IMR-90 (cell line): ENCODE measurements at regions not wholly inside any gene's neighbourhood (a gene's known extent, or its start where the extent isn't known, plus 50 kb on each side); places are given as distances from the start of the nearest gene placed in this dataset.

ENCODE experiments used
- ATAC-seq: fragments of 200-7000 bp; cut with Tn5 transposase; 2 replicates; pipeline ENCODE4 v1.9.1; 2020; ENCODE audit warnings: low read depth, mild to moderate bottlenecking, moderate library complexity
- BruUV-seq: library from RNA; stranded (reverse); fragments of 400-500 nt; replicated peaks from 2 replicates; lab custom pipeline; 2021; lab: Mats Ljungman, UMichigan
- CTCF ChIA-PET: fragments of 300-600 bp; formaldehyde crosslinking; extraction: SDS; loops from one replicate; lab custom pipeline; 2021; ENCODE audit warnings: antibody characterized with exemption; lab: Yijun Ruan, JAX
- POLR2A ChIA-PET: fragments of 300-600 bp; sonication (Branson Sonifier 250); formaldehyde crosslinking; loops from one replicate; lab custom pipeline; 2022; ENCODE audit warnings: antibody characterized with exemption; ENCODE audit not compliant: unreplicated experiment; lab: Charles Lee
- DNase-seq: peaks from one replicate; pipeline ENCODE4 v3.0.0; 2013
- H2AFZ ChIP-seq: replicated peaks from 2 replicates; pipeline ENCODE3; 2013; ENCODE audit warnings: low read length, mild to moderate bottlenecking; ENCODE audit not compliant: poor library complexity
- H2AK5ac ChIP-seq: 2 replicates; pipeline ENCODE4 v1.6.1; 2013; ENCODE audit warnings: low read depth, low read length, inconsistent platforms
- H2AK9ac ChIP-seq: replicated peaks from 2 replicates; pipeline ENCODE3; 2013; ENCODE audit warnings: mild to moderate bottlenecking, low read depth, low read length, moderate library complexity; ENCODE audit not compliant: poor library complexity
- H2BK120ac ChIP-seq: 2 replicates; pipeline ENCODE4 v1.6.1; 2013; ENCODE audit warnings: low read depth, low read length, inconsistent platforms
- H2BK15ac ChIP-seq: 3 replicates; pipeline ENCODE4 v1.6.1; 2013; ENCODE audit warnings: low read depth, low read length, inconsistent platforms
- H2BK20ac ChIP-seq: 2 replicates; pipeline ENCODE4 v1.6.1; 2013; ENCODE audit warnings: low read depth, mild to moderate bottlenecking, inconsistent platforms, low read length, moderate library complexity
- H2BK5ac ChIP-seq: 2 replicates; pipeline ENCODE4 v1.6.1; 2013; ENCODE audit warnings: mild to moderate bottlenecking, low read depth, low read length, inconsistent platforms; ENCODE audit not compliant: poor library complexity, severe bottlenecking
- H3K14ac ChIP-seq: replicated peaks from 2 replicates; pipeline ENCODE4 v1.6.1; 2013; ENCODE audit warnings: low read depth, low read length, inconsistent platforms
- H3K18ac ChIP-seq: 2 replicates; pipeline ENCODE4 v1.6.1; 2013; ENCODE audit warnings: low read depth, low read length, control low read depth
- H3K23ac ChIP-seq: 2 replicates; pipeline ENCODE4 v1.6.1; 2013; ENCODE audit warnings: low read depth, low read length, inconsistent platforms
- H3K27ac ChIP-seq: 2 replicates; pipeline ENCODE4 v1.5.1; 2013; ENCODE audit warnings: mild to moderate bottlenecking, control low read depth, low read length; ENCODE audit not compliant: insufficient read depth
- H3K27me3 ChIP-seq: 2 replicates; pipeline ENCODE4 v1.6.1; 2013; ENCODE audit warnings: low read length; ENCODE audit not compliant: control insufficient read depth, insufficient read depth
- H3K36me3 ChIP-seq: 2 replicates; pipeline ENCODE4 v1.6.1; 2013; ENCODE audit warnings: low read length, mixed read lengths; ENCODE audit not compliant: control insufficient read depth, insufficient read depth
- H3K4ac ChIP-seq: 2 replicates; pipeline ENCODE4 v1.6.1; 2013; ENCODE audit warnings: low read depth, low read length, inconsistent platforms
- H3K4me1 ChIP-seq: 2 replicates; pipeline ENCODE4 v1.6.1; 2013; ENCODE audit warnings: low read length, mixed read lengths; ENCODE audit not compliant: control insufficient read depth, insufficient read depth
- H3K4me2 ChIP-seq: 2 replicates; pipeline ENCODE4 v1.6.1; 2013; ENCODE audit warnings: low read depth, mild to moderate bottlenecking, control low read depth, low read length, moderate library complexity
- H3K4me3 ChIP-seq: 2 replicates; pipeline ENCODE4 v1.5.1; 2013; ENCODE audit warnings: low read depth, mild to moderate bottlenecking, control low read depth, low read length, moderate library complexity; ENCODE audit not compliant: insufficient read depth
- H3K56ac ChIP-seq: 2 replicates; pipeline ENCODE4 v1.6.1; 2013; ENCODE audit warnings: low read length, inconsistent platforms; ENCODE audit not compliant: insufficient read depth; ENCODE audit errors: extremely low read depth
- H3K79me1 ChIP-seq, 2 experiments: 2 replicates each; pipeline ENCODE4 v1.6.1; 2013; ENCODE audit warnings: low read length in 2 of 2, inconsistent platforms in 1 of 2, low read depth in 1 of 2
- H3K9ac ChIP-seq: 2 replicates; pipeline ENCODE4 v1.6.1; 2013; ENCODE audit warnings: low read depth, low read length, control low read depth
- H3K9me1 ChIP-seq: 2 replicates; pipeline ENCODE4 v1.6.1; 2013; ENCODE audit warnings: low read length, inconsistent platforms; ENCODE audit not compliant: insufficient read depth
- H3K9me3 ChIP-seq: 2 replicates; pipeline ENCODE4 v1.6.1; 2013; ENCODE audit warnings: low read length; ENCODE audit not compliant: control insufficient read depth, insufficient read depth
- H4K20me1 ChIP-seq: 2 replicates; pipeline ENCODE4 v1.6.1; 2013; ENCODE audit warnings: low read length, inconsistent platforms; ENCODE audit not compliant: insufficient read depth
- H4K5ac ChIP-seq: 2 replicates; pipeline ENCODE4 v1.6.1; 2013; ENCODE audit warnings: mild to moderate bottlenecking, low read depth, low read length, control low read depth
- H4K8ac ChIP-seq, 2 experiments: 2 replicates each; pipeline ENCODE4 v1.6.1; 2013; ENCODE audit warnings: low read depth in 2 of 2, low read length in 2 of 2, control low read depth in 1 of 2, inconsistent platforms in 1 of 2
- H4K91ac ChIP-seq: 2 replicates; pipeline ENCODE4 v1.6.1; 2013; ENCODE audit warnings: low read depth, low read length, inconsistent platforms; ENCODE audit not compliant: insufficient read depth
- BHLHE40 ChIP-seq: fragments of 150-350 bp; IDR thresholded peaks from 2 replicates; pipeline ENCODE4 v1.6.1; 2016; ENCODE audit warnings: mild to moderate bottlenecking, low read depth, low read length
- CEBPB ChIP-seq: IDR thresholded peaks from 2 replicates; pipeline ENCODE4 v1.6.1; 2012; ENCODE audit warnings: low read depth, low read length, improper control_type of control experiment
- CHD1 ChIP-seq: IDR thresholded peaks from 2 replicates; pipeline ENCODE4 v1.6.1; 2012; ENCODE audit warnings: low read depth, low read length, improper control_type of control experiment
- FOS ChIP-seq: fragments of 150-350 bp; IDR thresholded peaks from 2 replicates; pipeline ENCODE4 v1.6.1; 2016; ENCODE audit warnings: low read depth, low read length
- MAFK ChIP-seq: IDR thresholded peaks from 2 replicates; pipeline ENCODE4 v1.6.1; 2012; ENCODE audit warnings: low read depth, low read length, improper control_type of control experiment
- MAZ ChIP-seq: IDR thresholded peaks from 2 replicates; pipeline ENCODE4 v1.6.1; 2012; ENCODE audit warnings: low read depth, mild to moderate bottlenecking, low read length, improper control_type of control experiment, moderate library complexity, borderline replicate concordance
- MXI1 ChIP-seq: IDR thresholded peaks from 2 replicates; pipeline ENCODE4 v1.6.1; 2012; ENCODE audit warnings: low read depth, mild to moderate bottlenecking, low read length, moderate library complexity, borderline replicate concordance
- NFE2L2 ChIP-seq: fragments of 150-350 bp; IDR thresholded peaks from 2 replicates; pipeline ENCODE4 v1.6.1; 2016; ENCODE audit warnings: low read depth, mild to moderate bottlenecking, low read length
- POLR2A ChIP-seq: IDR thresholded peaks from 2 replicates; pipeline ENCODE4 v1.6.1; 2012; ENCODE audit warnings: mild to moderate bottlenecking, low read depth, low read length
- RAD21 ChIP-seq: IDR thresholded peaks from 2 replicates; pipeline ENCODE4 v1.6.1; 2012; ENCODE audit warnings: low read length, improper control_type of control experiment
- RCOR1 ChIP-seq: IDR thresholded peaks from 2 replicates; pipeline ENCODE4 v1.6.1; 2012; ENCODE audit warnings: mild to moderate bottlenecking, low read length, improper control_type of control experiment; ENCODE audit not compliant: insufficient replicate concordance
- RFX5 ChIP-seq: IDR thresholded peaks from 2 replicates; pipeline ENCODE4 v1.8.0; 2012; ENCODE audit warnings: low read depth, mild to moderate bottlenecking, low read length, moderate library complexity
- SMC3 ChIP-seq: fragments of 150-350 bp; IDR thresholded peaks from 2 replicates; pipeline ENCODE4 v1.6.1; 2016; ENCODE audit warnings: low read depth, mild to moderate bottlenecking, antibody characterized with exemption, low read length, moderate library complexity
- WGBS, 2 experiments: methylation state at CpG; one replicate each; pipeline versions ENCODE4 v1.1.5 to v1.1.7; 2013; ENCODE audit warnings: missing lambda C conversion rate in 2 of 2; ENCODE audit not compliant: insufficient read length in 1 of 2; ENCODE audit errors: extremely low coverage in 2 of 2; 5-methylcytosine and 5-hydroxymethylcytosine counted together
- dilution Hi-C: fragments of 300-500 bp; cut with HindIII; formaldehyde crosslinking; loops from one replicate; pipeline ENCODE4 v1.14.3; 2018; ENCODE audit warnings: low sequenced_read_pairs; ENCODE audit not compliant: unreplicated experiment
- in situ Hi-C: fragments of 300-500 bp; cut with MboI; formaldehyde crosslinking; loops from 3 replicates; pipeline ENCODE4 v1.14.3; 2019; ENCODE audit warnings: low sequenced_read_pairs, inconsistent platforms, mixed read lengths
- intact Hi-C: fragments of 100-400 bp; cut with micrococcal nuclease; formaldehyde crosslinking; loops from 2 replicates; pipeline ENCODE4 v1.10.0; 2022
- TF ChIP-seq, protein P1 (sequence below): conservative IDR thresholded peaks from 2 replicates; pipeline ENCODE4 v1.5.1; 2012; ENCODE audit warnings: mild to moderate bottlenecking, low read depth, low read length, improper control_type of control experiment
- TF ChIP-seq, protein P2 (sequence below): fragments of 150-350 bp; IDR thresholded peaks from 2 replicates; pipeline ENCODE4 v1.6.1; 2017; ENCODE audit warnings: mild to moderate bottlenecking, antibody characterized with exemption, low read length, low read depth
- TF ChIP-seq, protein P3 (sequence below): fragments of 150-350 bp; IDR thresholded peaks from 2 replicates; pipeline ENCODE4 v1.6.1; 2016; ENCODE audit warnings: low read depth, mild to moderate bottlenecking, low read length, moderate library complexity, borderline replicate concordance

DNA sequence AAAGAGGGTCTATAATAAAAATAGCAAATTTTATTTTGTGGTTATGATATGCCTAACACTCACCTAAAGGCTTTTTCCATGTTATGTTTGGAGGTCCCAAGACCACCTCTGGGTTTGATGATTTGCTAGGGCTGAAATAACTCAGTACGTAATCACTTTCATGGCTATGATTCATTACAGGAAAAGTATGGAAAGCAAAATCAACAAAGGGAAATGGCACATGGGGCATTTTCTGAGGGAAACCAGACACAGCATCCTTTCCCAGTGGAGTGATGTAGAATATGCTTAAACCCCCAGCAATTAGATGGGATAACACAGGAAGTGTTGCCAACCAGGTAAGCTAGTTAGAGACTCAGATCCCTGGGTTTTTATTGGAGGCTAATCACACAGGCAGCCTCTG is 701.6 kb upstream of the CBLB start:
- H3K18ac ChIP-seq, result no peak overlapping the region
- no peak overlapping the region for H4K8ac ChIP-seq
- no peak overlapping the region for H4K5ac ChIP-seq
- ChIA-PET CTCF (no interaction called here), POLR2A (no interaction called here)
- H2AK5ac ChIP-seq, result no peak overlapping the region
- no peak overlapping the region for H3K4me3 ChIP-seq
- H2BK5ac ChIP-seq, result no peak overlapping the region
- no peak overlapping the region for H3K23ac ChIP-seq
- DNase-seq, result no peak
- H4K91ac ChIP-seq, result no peak overlapping the region
- no peak overlapping the region for H2BK20ac ChIP-seq
- H3K27ac ChIP-seq, result no peak overlapping the region
- no peaks in the 10 kb centered on the region for H3K27me3 ChIP-seq
- BruUV-seq, result no TSS peak
- H3K79me1 ChIP-seq, result no peaks in the 10 kb centered on the region
- intact Hi-C loops (no loop called here), in situ Hi-C loops (no loop called here), dilution Hi-C loops (no loop called here)
- no peaks in the 10 kb centered on the region for H3K36me3 ChIP-seq
- H3K9me1 ChIP-seq, result no peaks in the 10 kb centered on the region
- WGBS, 2 experiments, result no CpG with 5 or more reads among the region's 1 CpG
- no peak overlapping the region for H3K56ac ChIP-seq
- H3K4me1 ChIP-seq, result no peaks in the 10 kb centered on the region
- ATAC-seq, result no peak
- no peak overlapping the region for H3K4me2 ChIP-seq
- TF ChIP-seq, protein P1, sequence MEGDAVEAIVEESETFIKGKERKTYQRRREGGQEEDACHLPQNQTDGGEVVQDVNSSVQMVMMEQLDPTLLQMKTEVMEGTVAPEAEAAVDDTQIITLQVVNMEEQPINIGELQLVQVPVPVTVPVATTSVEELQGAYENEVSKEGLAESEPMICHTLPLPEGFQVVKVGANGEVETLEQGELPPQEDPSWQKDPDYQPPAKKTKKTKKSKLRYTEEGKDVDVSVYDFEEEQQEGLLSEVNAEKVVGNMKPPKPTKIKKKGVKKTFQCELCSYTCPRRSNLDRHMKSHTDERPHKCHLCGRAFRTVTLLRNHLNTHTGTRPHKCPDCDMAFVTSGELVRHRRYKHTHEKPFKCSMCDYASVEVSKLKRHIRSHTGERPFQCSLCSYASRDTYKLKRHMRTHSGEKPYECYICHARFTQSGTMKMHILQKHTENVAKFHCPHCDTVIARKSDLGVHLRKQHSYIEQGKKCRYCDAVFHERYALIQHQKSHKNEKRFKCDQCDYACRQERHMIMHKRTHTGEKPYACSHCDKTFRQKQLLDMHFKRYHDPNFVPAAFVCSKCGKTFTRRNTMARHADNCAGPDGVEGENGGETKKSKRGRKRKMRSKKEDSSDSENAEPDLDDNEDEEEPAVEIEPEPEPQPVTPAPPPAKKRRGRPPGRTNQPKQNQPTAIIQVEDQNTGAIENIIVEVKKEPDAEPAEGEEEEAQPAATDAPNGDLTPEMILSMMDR, result no peak
- no peak for TF ChIP-seq BHLHE40
- TF ChIP-seq RFX5, result no peak
- TF ChIP-seq FOS, result no peak
- no peak for TF ChIP-seq RCOR1
- no peak for TF ChIP-seq RAD21
- TF ChIP-seq SMC3, result no peak
- TF ChIP-seq MAZ, result no peak
- no peak for TF ChIP-seq NFE2L2
- TF ChIP-seq, protein P2, sequence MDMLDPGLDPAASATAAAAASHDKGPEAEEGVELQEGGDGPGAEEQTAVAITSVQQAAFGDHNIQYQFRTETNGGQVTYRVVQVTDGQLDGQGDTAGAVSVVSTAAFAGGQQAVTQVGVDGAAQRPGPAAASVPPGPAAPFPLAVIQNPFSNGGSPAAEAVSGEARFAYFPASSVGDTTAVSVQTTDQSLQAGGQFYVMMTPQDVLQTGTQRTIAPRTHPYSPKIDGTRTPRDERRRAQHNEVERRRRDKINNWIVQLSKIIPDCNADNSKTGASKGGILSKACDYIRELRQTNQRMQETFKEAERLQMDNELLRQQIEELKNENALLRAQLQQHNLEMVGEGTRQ, result no peak
- no peak for TF ChIP-seq CEBPB
- no peak for TF ChIP-seq CHD1
- no peak for TF ChIP-seq POLR2A
- TF ChIP-seq, protein P3, sequence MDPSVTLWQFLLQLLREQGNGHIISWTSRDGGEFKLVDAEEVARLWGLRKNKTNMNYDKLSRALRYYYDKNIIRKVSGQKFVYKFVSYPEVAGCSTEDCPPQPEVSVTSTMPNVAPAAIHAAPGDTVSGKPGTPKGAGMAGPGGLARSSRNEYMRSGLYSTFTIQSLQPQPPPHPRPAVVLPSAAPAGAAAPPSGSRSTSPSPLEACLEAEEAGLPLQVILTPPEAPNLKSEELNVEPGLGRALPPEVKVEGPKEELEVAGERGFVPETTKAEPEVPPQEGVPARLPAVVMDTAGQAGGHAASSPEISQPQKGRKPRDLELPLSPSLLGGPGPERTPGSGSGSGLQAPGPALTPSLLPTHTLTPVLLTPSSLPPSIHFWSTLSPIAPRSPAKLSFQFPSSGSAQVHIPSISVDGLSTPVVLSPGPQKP, result no peak
- TF ChIP-seq MAFK, result no peak
- no peak for TF ChIP-seq MXI1
- no peak overlapping the region for H2AFZ ChIP-seq
- H3K4ac ChIP-seq, result no peak overlapping the region
- H3K9ac ChIP-seq, result no peak overlapping the region
- no peaks in the 10 kb centered on the region for H4K20me1 ChIP-seq
- H3K9me3 ChIP-seq, result no peaks in the 10 kb centered on the region
- no peak overlapping the region for H2BK120ac ChIP-seq
- H2AK9ac ChIP-seq, result no peak overlapping the region
- H2BK15ac ChIP-seq, result no peak overlapping the region
- H3K14ac ChIP-seq, result no peak overlapping the region
